Lower lobe of right lung (tissue), 2 donors: ENCODE measurements at regions not wholly inside any gene's neighbourhood (a gene's known extent, or its start where the extent isn't known, plus 50 kb on each side); places are given as distances from the start of the nearest gene placed in this dataset.

Source experiments
- ATAC-seq, 2 donors: fragments of 200-7000 bp; cut with Tn5 transposase; one replicate each; pipeline ENCODE4 v1.9.1; 2020 to 2022; ENCODE audit warnings: mild to moderate bottlenecking in 2 of 2, moderate library complexity in 2 of 2
- DNase-seq: peaks from one replicate; pipeline ENCODE4 v3.0.0-alpha.2; 2020
- H3K27ac ChIP-seq: fragments of 200-600 bp; one replicate; pipeline ENCODE4 v1.8.0; 2022
- H3K27me3 ChIP-seq: fragments of 200-600 bp; one replicate; pipeline ENCODE4 v1.8.0; 2022; ENCODE audit warnings: low read depth
- H3K36me3 ChIP-seq: fragments of 200-600 bp; one replicate; pipeline ENCODE4 v1.8.0; 2022; ENCODE audit warnings: mild to moderate bottlenecking
- H3K4me1 ChIP-seq: fragments of 200-600 bp; one replicate; pipeline ENCODE4 v1.8.0; 2022
- H3K4me3 ChIP-seq: fragments of 200-600 bp; one replicate; pipeline ENCODE4 v1.8.0; 2022; ENCODE audit warnings: mild to moderate bottlenecking
- H3K9me3 ChIP-seq: fragments of 200-600 bp; one replicate; pipeline ENCODE4 v1.8.0; 2022
- intact Hi-C: fragments of 100-400 bp; cut with DNase I; formaldehyde crosslinking; loops from one replicate; pipeline ENCODE4 v1.11.0; 2022
- TF ChIP-seq, protein P1 (sequence below): fragments of 200-600 bp; IDR thresholded peaks from one replicate; pipeline ENCODE4 v1.8.0; 2022; ENCODE audit warnings: antibody characterized with exemption, mild to moderate bottlenecking
- donor health status: DM: no; HTN: yes; CAD: no; lungs with severe emphysema.

DNA sequence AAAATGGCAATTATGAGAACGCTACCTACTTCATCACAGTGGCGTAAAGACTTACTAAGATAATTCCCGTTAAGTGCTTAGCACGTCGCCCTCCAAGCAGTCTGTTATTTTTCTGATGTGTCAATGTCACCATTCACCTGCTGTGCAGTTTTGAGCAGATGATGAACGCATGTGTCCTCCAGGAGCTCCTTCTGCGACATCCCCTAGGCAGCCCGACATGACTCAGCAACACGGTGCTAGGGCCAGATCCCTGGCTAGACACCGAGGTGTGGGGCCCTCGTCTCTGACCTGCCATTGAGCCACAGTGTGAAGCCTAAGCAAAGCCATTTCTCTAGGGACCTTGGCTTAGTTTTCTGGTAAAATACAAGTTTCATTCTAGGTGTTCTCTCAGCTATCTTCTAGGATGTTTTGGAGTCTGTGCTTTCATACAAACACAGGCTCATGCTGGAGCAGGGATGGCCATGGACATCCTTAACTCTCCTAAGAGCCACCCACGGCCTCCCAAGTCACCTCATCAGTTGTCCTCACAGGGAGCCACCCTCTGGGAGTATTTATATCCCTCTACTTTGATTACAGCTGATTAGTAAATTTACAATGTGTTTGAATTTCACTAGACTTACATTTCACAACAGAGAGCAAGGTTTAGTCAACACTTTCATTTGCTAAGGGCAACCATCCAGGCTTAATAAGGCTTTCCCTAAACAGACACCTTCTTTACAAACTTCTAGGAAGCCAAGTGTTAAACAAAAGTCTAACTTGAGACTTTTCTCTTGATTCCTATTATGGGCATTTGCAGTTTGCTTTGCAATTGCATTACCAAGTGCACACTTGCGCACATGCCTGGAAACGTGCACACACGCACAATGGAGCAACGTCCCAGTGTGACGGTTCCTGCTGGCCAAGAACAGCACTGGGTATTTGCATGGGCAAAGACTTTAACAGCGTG is 376.8 kb upstream of the ID2 start:
- intact Hi-C loops: no loop called here
- DNase-seq (no peak), ATAC-seq (no peak)
- Histone ChIP-seq H3K4me1 (peaks cover 31% of the 10 kb centered on the region), H3K4me3 (no peak overlapping the region), H3K36me3 (no peaks in the 10 kb centered on the region), H3K27me3 (no peaks in the 10 kb centered on the region), H3K27ac (no peak overlapping the region), H3K9me3 (no peaks in the 10 kb centered on the region)
- TF ChIP-seq, protein P1, sequence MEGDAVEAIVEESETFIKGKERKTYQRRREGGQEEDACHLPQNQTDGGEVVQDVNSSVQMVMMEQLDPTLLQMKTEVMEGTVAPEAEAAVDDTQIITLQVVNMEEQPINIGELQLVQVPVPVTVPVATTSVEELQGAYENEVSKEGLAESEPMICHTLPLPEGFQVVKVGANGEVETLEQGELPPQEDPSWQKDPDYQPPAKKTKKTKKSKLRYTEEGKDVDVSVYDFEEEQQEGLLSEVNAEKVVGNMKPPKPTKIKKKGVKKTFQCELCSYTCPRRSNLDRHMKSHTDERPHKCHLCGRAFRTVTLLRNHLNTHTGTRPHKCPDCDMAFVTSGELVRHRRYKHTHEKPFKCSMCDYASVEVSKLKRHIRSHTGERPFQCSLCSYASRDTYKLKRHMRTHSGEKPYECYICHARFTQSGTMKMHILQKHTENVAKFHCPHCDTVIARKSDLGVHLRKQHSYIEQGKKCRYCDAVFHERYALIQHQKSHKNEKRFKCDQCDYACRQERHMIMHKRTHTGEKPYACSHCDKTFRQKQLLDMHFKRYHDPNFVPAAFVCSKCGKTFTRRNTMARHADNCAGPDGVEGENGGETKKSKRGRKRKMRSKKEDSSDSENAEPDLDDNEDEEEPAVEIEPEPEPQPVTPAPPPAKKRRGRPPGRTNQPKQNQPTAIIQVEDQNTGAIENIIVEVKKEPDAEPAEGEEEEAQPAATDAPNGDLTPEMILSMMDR: no peak

DNA sequence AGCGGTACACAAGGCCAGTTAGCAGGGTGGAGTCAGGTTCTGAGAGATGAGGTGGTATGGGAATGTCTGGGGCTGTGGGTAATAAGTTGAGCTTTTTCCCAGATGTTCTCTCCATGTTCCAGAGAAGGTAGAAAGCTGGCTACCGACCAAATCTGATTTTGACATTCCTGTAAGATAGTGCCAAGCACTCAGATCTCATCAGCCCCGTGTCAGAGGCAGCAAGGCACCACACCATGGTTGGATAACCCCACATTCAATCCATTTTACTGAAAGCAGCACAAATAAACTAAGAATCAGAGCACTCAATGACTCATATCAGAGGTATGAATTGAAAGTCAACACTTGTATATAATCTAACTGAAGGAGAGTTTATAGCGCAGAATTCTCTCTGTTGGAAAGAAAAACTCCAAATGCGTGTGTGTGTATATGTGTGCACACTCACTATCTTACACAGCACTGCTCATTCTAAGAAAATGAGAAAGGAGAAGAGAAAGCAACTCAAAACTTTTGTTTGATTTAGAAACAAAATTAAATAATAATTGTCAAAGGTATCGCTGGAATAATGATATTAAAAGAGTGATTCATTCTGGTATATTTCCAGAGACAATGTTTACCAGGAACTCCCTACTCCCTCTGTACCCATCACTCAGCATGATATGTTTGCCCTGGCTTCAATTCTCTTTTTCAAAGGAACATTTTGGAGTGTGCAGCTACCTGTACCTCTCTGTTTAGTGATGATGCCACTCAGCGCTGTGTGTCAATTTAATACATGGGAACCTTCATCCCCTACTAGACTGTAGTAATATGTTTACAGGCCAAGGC is 375.1 kb upstream of the ID2 start:
- Histone ChIP-seq H3K27me3 (no peaks in the 10 kb centered on the region), H3K4me1 (peaks cover 36% of the 10 kb centered on the region), H3K36me3 (no peaks in the 10 kb centered on the region), H3K9me3 (no peaks in the 10 kb centered on the region), H3K4me3 (no peak overlapping the region), H3K27ac (no peak overlapping the region)
- DNase-seq (no peak), ATAC-seq (no peak)
- TF ChIP-seq, protein P1: no peak
- intact Hi-C loops: no loop called here

DNA sequence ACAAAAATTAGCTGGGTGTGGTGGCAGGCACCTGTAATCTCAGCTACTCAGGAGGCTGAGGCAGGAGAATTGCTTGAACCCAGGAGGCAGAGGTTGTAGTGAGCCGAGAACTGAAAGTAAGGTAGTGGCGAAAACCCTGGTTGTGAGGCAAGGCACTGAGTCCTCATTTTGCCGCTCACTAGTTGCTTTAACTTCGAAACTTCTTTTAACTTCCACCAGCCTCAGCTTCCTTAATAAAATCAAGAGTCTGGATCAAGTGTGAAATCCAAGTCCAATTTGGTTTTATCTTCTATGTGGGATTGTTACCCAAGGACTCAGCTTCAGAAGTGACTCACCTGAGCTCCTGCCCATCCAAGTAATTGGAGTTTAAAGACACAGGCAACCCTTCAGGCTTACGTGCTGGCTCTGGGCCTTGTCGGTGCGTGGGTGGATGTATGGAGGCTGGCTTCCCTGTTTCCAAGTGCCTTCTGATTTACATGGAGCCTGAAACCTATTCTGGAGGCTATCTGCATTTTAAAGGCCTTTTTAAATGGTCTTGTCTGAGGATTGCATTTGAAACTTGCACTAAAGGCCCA is 374.2 kb upstream of the ID2 start:
- Histone ChIP-seq H3K9me3 (no peaks in the 10 kb centered on the region), H3K27me3 (no peaks in the 10 kb centered on the region), H3K36me3 (no peaks in the 10 kb centered on the region), H3K27ac (no peak overlapping the region), H3K4me1 (peaks cover 28% of the 10 kb centered on the region), H3K4me3 (no peak overlapping the region)
- DNase-seq: no peak
- intact Hi-C loops: no loop called here
- no peak for ATAC-seq
- TF ChIP-seq, protein P1: no peak

DNA sequence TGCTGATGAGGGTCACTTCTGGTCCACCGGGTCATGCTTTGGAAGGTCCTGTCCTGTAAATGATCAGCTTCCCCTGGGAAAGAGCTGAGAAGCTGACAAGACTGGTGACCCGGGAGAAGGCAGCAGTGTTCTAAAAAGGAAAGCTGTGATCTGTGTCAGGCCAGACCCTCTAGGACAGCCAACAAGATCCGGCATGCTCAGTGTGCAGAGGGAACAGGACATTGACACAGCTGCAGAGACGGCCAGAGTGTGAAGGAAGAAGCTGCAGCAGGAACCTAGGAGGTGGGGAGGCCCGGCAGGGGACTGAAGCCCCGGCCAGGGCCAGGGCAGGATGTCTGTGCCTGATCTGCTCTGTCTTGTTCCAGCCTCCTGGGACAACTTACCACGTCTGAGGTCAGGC is 372.7 kb upstream of the ID2 start:
- Histone ChIP-seq H3K27ac (no peak overlapping the region), H3K4me1 (peaks cover 39% of the 10 kb centered on the region), H3K27me3 (no peaks in the 10 kb centered on the region), H3K36me3 (no peaks in the 10 kb centered on the region), H3K4me3 (no peak overlapping the region), H3K9me3 (no peaks in the 10 kb centered on the region)
- TF ChIP-seq, protein P1: no peak
- DNase-seq (no peak), ATAC-seq (no peak)
- intact Hi-C loops: no loop called here

DNA sequence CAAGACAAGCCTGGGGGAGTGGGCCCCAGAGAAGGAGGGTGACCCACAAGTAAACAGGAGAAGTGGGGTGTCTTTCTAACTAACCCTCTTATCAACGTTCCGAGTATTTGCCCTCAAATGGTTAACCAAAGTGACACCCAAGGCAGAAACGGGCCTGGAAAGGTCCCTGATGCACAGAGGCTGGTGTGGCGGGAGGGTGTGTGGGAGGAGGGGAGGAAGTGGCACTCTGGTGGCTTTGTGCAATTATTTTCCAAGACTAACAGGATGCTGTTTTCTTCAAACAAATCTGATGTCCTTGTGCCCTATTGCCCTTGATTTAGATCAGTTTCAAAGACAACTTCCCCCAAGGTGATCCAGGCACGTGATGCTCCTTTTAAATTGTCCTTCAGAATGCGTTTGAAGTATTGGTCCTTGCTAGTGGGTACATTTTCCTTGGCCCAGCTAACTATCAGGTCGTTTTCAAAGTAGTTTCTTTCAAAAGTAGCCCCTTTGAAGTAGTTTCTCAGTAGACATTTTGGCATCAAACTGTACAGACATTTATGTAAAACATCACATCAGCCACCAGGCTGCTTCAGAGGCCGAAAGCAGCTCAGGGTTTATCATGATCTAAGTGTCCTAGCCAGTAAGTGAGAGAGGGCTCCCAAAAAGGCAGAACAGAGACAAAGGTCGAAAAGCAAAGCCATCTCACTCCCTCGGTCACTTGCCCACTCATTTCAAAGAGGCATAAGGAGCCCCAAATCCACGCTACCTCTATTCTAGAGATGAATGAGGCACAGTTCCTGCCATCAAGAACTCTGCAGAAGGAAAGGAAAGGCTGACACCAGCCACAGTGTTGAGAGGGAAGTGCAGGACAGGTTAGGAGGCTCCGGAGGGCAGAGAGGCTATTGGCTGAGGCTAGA is 371.1 kb upstream of the ID2 start:
- TF ChIP-seq, protein P1: no peak
- intact Hi-C loops: no loop called here
- Histone ChIP-seq H3K4me3 (no peak overlapping the region), H3K27ac (no peak overlapping the region), H3K36me3 (no peaks in the 10 kb centered on the region), H3K27me3 (no peaks in the 10 kb centered on the region), H3K9me3 (no peaks in the 10 kb centered on the region), H3K4me1 (peaks cover 27% of the 10 kb centered on the region)
- ATAC-seq: peak; percentile 42 to 55
- peak; percentile 70 for DNase-seq
